ENCODE measurements at regions not wholly inside any gene's neighbourhood (a gene's known extent, or its start where the extent isn't known, plus 50 kb on each side); places are given as distances from the start of the nearest gene placed in this dataset.

GRCh38 chr21:16241479-16241963, 511.7 kb downstream of the USP25 start:
- WGBS, 2 donors = 50 to 58% methylated on average over 6 of the region's 6 CpGs
- no peak for TF ChIP-seq POLR2A (IDR thresholded peaks at IDR 0.05)
- TF ChIP-seq CTCF (IDR thresholded peaks at IDR 0.05) = no peak
- TF ChIP-seq EP300 (IDR thresholded peaks at IDR 0.05) = no peak
- Histone ChIP-seq H3K27ac (no peak overlapping the region), H3K4me1 (peaks cover 0 to 7% (median 2%) of the 10 kb centered on the region in 4 donors), H3K27me3 (no peaks in the 10 kb centered on the region), H3K9me3 (peaks cover 0 to 7% (median 0%) of the 10 kb centered on the region in 4 donors), H3K4me3 (no peak overlapping the region), H3K36me3 (peaks cover 0 to 3% (median 0%) of the 10 kb centered on the region in 3 donors)
- no peak for DNase-seq (ENCODE audit: low spot score in 2 of 2)

- no peak overlapping the region for H3K4me3 ChIP-seq
- peaks cover 0 to 7% (median 2%) of the 10 kb centered on the region in 4 donors for H3K4me1 ChIP-seq
- H3K27me3 ChIP-seq = no peaks in the 10 kb centered on the region
- DNase-seq (ENCODE audit: low spot score in 2 of 2) = no peak
- WGBS, 2 donors = 85 to 92% methylated on average over 2 of the region's 2 CpGs
- peaks cover 0 to 7% (median 0%) of the 10 kb centered on the region in 4 donors for H3K9me3 ChIP-seq
- H3K27ac ChIP-seq = no peak overlapping the region
- TF ChIP-seq POLR2A (IDR thresholded peaks at IDR 0.05) (no peak), EP300 (IDR thresholded peaks at IDR 0.05) (no peak)
- peaks cover 0 to 5% (median 0%) of the 10 kb centered on the region in 3 donors for H3K36me3 ChIP-seq
These were observed 513.6 kb downstream of the USP25 start for GRCh38 chr21:16243396-16243795.

GRCh38 chr21:16248705-16249104, 518.9 kb downstream of the USP25 start:
- Histone ChIP-seq H3K27ac (no peak overlapping the region), H3K4me3 (no peak overlapping the region), H3K4me1 (peaks cover 0 to 7% (median 0%) of the 10 kb centered on the region in 4 donors), H3K27me3 (no peaks in the 10 kb centered on the region), H3K9me3 (peaks cover 0 to 7% (median 0%) of the 10 kb centered on the region in 4 donors), H3K36me3 (peaks cover 0 to 5% (median 0%) of the 10 kb centered on the region in 3 donors)
- TF ChIP-seq CTCF (IDR thresholded peaks at IDR 0.05) = no peak
- no peak for TF ChIP-seq POLR2A (IDR thresholded peaks at IDR 0.05)
- TF ChIP-seq EP300 (IDR thresholded peaks at IDR 0.05) = no peak
- WGBS, 2 donors = 92 to 94% methylated on average over 3 of the region's 3 CpGs
- DNase-seq (ENCODE audit: low spot score in 2 of 2) = no peak

GRCh38 chr21:16250273-16250672, 520.5 kb downstream of the USP25 start:
- Histone ChIP-seq H3K4me1 (peaks cover 0 to 14% (median 0%) of the 10 kb centered on the region in 4 donors), H3K9me3 (peaks cover 0 to 7% (median 0%) of the 10 kb centered on the region in 4 donors), H3K27me3 (no peaks in the 10 kb centered on the region), H3K4me3 (no peak overlapping the region), H3K36me3 (peaks cover 0 to 5% (median 0%) of the 10 kb centered on the region in 3 donors), H3K27ac (no peak overlapping the region)
- TF ChIP-seq EP300 (IDR thresholded peaks at IDR 0.05) (no peak), POLR2A (IDR thresholded peaks at IDR 0.05) (no peak), CTCF (IDR thresholded peaks at IDR 0.05) (no peak)
- DNase-seq (ENCODE audit: low spot score in 2 of 2) = no peak

- DNase-seq (ENCODE audit: low spot score in 2 of 2) = no peak
- Histone ChIP-seq H3K36me3 (no peaks in the 10 kb centered on the region), H3K27me3 (no peaks in the 10 kb centered on the region), H3K27ac (no peak overlapping the region), H3K4me1 (peaks cover 0 to 19% (median 2%) of the 10 kb centered on the region in 4 donors), H3K9me3 (no peaks in the 10 kb centered on the region), H3K4me3 (no peak overlapping the region)
- 92 to 97% methylated on average over 7 of the region's 7 CpGs for WGBS, 2 donors
- TF ChIP-seq EP300 (IDR thresholded peaks at IDR 0.05) (no peak), POLR2A (IDR thresholded peaks at IDR 0.05) (no peak), CTCF (IDR thresholded peaks at IDR 0.05) (no peak)
These were observed 529.2 kb downstream of the USP25 start for GRCh38 chr21:16258844-16259611.
